ENCODE measurements at regions not wholly inside any gene's neighbourhood (a gene's known extent, or its start where the extent isn't known, plus 50 kb on each side); places are given as distances from the start of the nearest gene placed in this dataset.

- no peak for TF ChIP-seq CTCF (IDR thresholded peaks at IDR 0.05; ENCODE audit: insufficient read depth, low read length, poor library complexity, severe bottlenecking)
- Histone ChIP-seq H3K27me3 (replicated peaks; ENCODE audit: control insufficient read depth, insufficient read depth, low read length) (no peaks in the 10 kb centered on the region), H3K36me3 (ENCODE audit: control insufficient read depth, insufficient read depth, low read length) (no peaks in the 10 kb centered on the region), H3K4me3 (replicated peaks; ENCODE audit: low read depth, low read length) (no peak overlapping the region)
- DNase-seq (ENCODE audit: extremely low read depth, insufficient read length) = no peak
These were observed 152.5 kb upstream of the SPRY1 start for GRCh38 chr4:123244137-123244536.

GRCh38 chr4:123246085-123246484 lies 150.5 kb upstream of the SPRY1 start:
- Histone ChIP-seq H3K4me3 (replicated peaks; ENCODE audit: low read depth, low read length) (no peak overlapping the region), H3K27me3 (replicated peaks; ENCODE audit: control insufficient read depth, insufficient read depth, low read length) (no peaks in the 10 kb centered on the region), H3K36me3 (ENCODE audit: control insufficient read depth, insufficient read depth, low read length) (no peaks in the 10 kb centered on the region)
- TF ChIP-seq CTCF (IDR thresholded peaks at IDR 0.05; ENCODE audit: insufficient read depth, low read length, poor library complexity, severe bottlenecking) = no peak
- DNase-seq (ENCODE audit: extremely low read depth, insufficient read length) = no peak

- TF ChIP-seq CTCF (IDR thresholded peaks at IDR 0.05; ENCODE audit: insufficient read depth, low read length, poor library complexity, severe bottlenecking) = no peak
- H3K4me3 ChIP-seq (replicated peaks; ENCODE audit: low read depth, low read length) = no peak overlapping the region
- H3K36me3 ChIP-seq (ENCODE audit: control insufficient read depth, insufficient read depth, low read length) = no peaks in the 10 kb centered on the region
- H3K27me3 ChIP-seq (replicated peaks; ENCODE audit: control insufficient read depth, insufficient read depth, low read length) = no peaks in the 10 kb centered on the region
- DNase-seq (ENCODE audit: extremely low read depth, insufficient read length) = no peak
These were observed 148.4 kb upstream of the SPRY1 start for GRCh38 chr4:123248085-123248659.

GRCh38 chr4:123249821-123250220 lies 146.8 kb upstream of the SPRY1 start:
- TF ChIP-seq CTCF (IDR thresholded peaks at IDR 0.05; ENCODE audit: insufficient read depth, low read length, poor library complexity, severe bottlenecking) = no peak
- H3K36me3 ChIP-seq (ENCODE audit: control insufficient read depth, insufficient read depth, low read length) = no peaks in the 10 kb centered on the region
- H3K4me3 ChIP-seq (replicated peaks; ENCODE audit: low read depth, low read length) = no peak overlapping the region
- no peaks in the 10 kb centered on the region for H3K27me3 ChIP-seq (replicated peaks; ENCODE audit: control insufficient read depth, insufficient read depth, low read length)
- DNase-seq (ENCODE audit: extremely low read depth, insufficient read length) = no peak

- H3K4me3 ChIP-seq (replicated peaks; ENCODE audit: low read depth, low read length) = no peak overlapping the region
- no peak for DNase-seq (ENCODE audit: extremely low read depth, insufficient read length)
These were observed 145.8 kb upstream of the SPRY1 start for GRCh38 chr4:123250843-123251242.

More at GRCh38 chr4:123250843-123251242, 145.8 kb upstream of the SPRY1 start:
- TF ChIP-seq CTCF (IDR thresholded peaks at IDR 0.05; ENCODE audit: insufficient read depth, low read length, poor library complexity, severe bottlenecking) = no peak
- Histone ChIP-seq H3K36me3 (ENCODE audit: control insufficient read depth, insufficient read depth, low read length) (no peaks in the 10 kb centered on the region), H3K27me3 (replicated peaks; ENCODE audit: control insufficient read depth, insufficient read depth, low read length) (no peaks in the 10 kb centered on the region)
